ENCODE measurements at regions not wholly inside any gene's neighbourhood (a gene's known extent, or its start where the extent isn't known, plus 50 kb on each side); places are given as distances from the start of the nearest gene placed in this dataset.

DNA sequence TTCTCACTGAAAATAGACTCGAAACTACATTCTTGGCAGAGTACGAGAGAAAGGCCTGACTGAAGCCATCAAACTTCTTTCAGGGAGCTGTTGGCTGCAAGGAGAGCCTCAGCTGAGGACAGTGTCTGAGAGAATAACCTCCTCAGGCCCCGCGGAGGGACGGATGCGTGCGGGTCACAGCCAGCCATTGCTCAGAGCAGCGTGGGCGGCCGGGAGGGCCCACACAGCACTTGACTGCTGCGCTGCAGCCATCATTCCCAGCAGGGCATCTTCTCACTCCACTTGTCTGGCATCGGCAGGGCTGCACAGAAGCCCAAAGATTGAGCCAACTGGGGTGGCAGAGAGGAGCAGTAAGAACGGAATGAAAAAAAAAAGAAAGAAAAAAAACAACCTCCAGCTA lies 113.5 kb downstream of the XCL2 start:
- Histone ChIP-seq H3K9me3 (ENCODE audit: low read depth, low read length, poor library complexity, severe bottlenecking) (no peaks in the 10 kb centered on the region), H3K27me3 (replicated peaks; ENCODE audit: insufficient read depth, low read depth, low read length, poor library complexity) (no peaks in the 10 kb centered on the region), H3K4me3 (ENCODE audit: low read depth, low read length, poor library complexity, severe bottlenecking) (no peak overlapping the region), H3K36me3 (ENCODE audit: insufficient read depth, low read length, poor library complexity, severe bottlenecking) (no peaks in the 10 kb centered on the region), H3K4me1 (ENCODE audit: insufficient read depth, low read length, poor library complexity, severe bottlenecking) (no peaks in the 10 kb centered on the region), H3K27ac (ENCODE audit: low read depth, low read length, poor library complexity, severe bottlenecking) (no peak overlapping the region)
- BruUV-seq (replicated peaks) = no TSS peak
- no peak for DNase-seq (ENCODE audit: low spot score)
- CTCF ChIA-PET = no interaction called here
- intact Hi-C loops (cut with micrococcal nuclease; ENCODE audit: unreplicated experiment) = loop anchor here (10.0 kb wide), 1 partner anchor 1114 kb away; no protein-coding TSS in a partner anchor
- no peak for TF ChIP-seq EZH2 (IDR thresholded peaks at IDR 0.05; ENCODE audit: borderline replicate concordance, low read depth, low read length, poor library complexity, severe bottlenecking)
- TF ChIP-seq CTCF (conservative IDR thresholded peaks at IDR 0.05; ENCODE audit: low read depth, low read length) = no peak
- POLR2A ChIA-PET (ENCODE audit: low non-redundant PET) = interaction anchor here (0.6 kb wide), 1 partner anchor 15 kb away, joined by 4 read pairs; no protein-coding TSS in a partner anchor

DNA sequence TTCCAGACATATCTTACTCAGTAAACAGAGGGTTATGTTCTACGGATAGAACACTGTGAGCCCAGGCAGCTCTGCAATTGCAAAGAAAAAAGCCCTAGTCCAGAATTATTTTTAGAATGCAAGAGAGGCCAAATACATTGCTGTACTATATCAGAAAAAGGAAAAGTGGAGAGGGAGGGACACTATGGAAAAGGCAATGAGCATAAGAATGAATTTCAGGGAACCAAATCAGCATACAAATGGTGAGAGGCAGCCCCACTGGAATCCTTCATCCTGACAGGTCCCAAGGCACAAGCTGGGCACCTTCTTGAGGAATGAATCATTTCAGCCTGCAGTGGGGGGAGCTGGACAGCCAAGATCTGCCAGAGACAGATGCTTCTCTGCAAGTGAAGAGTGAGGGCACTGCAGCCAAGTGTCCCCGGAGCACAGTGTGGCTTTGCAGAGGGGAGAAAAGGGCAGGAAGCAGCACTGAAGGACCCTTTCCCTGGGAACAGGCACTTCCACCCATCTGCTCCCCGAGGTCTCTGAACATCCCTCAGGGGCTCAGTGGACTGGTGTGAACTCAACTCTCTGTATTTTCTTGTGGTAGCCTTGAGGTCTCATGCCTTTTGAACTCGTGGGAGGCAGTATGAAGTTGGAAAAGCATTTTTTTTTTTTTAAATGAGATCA lies 115.6 kb downstream of the XCL2 start:
- TF ChIP-seq CTCF (conservative IDR thresholded peaks at IDR 0.05; ENCODE audit: low read depth, low read length) (no peak), EZH2 (IDR thresholded peaks at IDR 0.05; ENCODE audit: borderline replicate concordance, low read depth, low read length, poor library complexity, severe bottlenecking) (no peak)

DNA sequence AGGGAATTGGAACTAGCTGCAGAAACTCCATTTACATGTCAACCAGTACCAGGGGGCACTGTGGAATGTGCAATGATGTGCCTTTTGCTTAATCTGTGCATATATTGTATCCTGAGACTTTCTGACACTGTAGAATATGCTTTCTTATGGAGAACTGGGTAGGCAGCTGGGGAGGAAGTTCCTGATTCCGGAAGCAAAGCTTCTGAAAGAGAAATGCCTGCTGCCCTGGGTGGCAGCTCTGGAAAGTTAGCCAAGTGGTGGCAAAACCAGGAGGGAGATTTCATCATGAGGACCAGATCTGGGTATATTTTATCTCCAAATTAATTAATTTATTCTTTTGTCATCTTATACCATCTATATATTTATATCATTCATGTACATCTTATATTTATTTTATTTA lies 116.7 kb downstream of the XCL2 start:
- TF ChIP-seq EZH2 (IDR thresholded peaks at IDR 0.05; ENCODE audit: borderline replicate concordance, low read depth, low read length, poor library complexity, severe bottlenecking) (no peak), CTCF (conservative IDR thresholded peaks at IDR 0.05; ENCODE audit: low read depth, low read length) (no peak)
- Histone ChIP-seq H3K4me1 (ENCODE audit: insufficient read depth, low read length, poor library complexity, severe bottlenecking) (no peaks in the 10 kb centered on the region), H3K36me3 (ENCODE audit: insufficient read depth, low read length, poor library complexity, severe bottlenecking) (no peaks in the 10 kb centered on the region), H3K27me3 (replicated peaks; ENCODE audit: insufficient read depth, low read depth, low read length, poor library complexity) (no peaks in the 10 kb centered on the region), H3K27ac (ENCODE audit: low read depth, low read length, poor library complexity, severe bottlenecking) (no peak overlapping the region), H3K9me3 (ENCODE audit: low read depth, low read length, poor library complexity, severe bottlenecking) (no peaks in the 10 kb centered on the region), H3K4me3 (ENCODE audit: low read depth, low read length, poor library complexity, severe bottlenecking) (no peak overlapping the region)
- no TSS peak for BruUV-seq (replicated peaks)
- ChIA-PET CTCF (no interaction called here), POLR2A (ENCODE audit: low non-redundant PET) (no interaction called here)
- DNase-seq (ENCODE audit: low spot score) = no peak
- intact Hi-C loops (cut with micrococcal nuclease; ENCODE audit: unreplicated experiment) = no loop called here

More for the DNA sequence above, 115.6 kb downstream of the XCL2 start:
- Histone ChIP-seq H3K9me3 (ENCODE audit: low read depth, low read length, poor library complexity, severe bottlenecking) (no peaks in the 10 kb centered on the region), H3K27me3 (replicated peaks; ENCODE audit: insufficient read depth, low read depth, low read length, poor library complexity) (no peaks in the 10 kb centered on the region), H3K36me3 (ENCODE audit: insufficient read depth, low read length, poor library complexity, severe bottlenecking) (no peaks in the 10 kb centered on the region), H3K27ac (ENCODE audit: low read depth, low read length, poor library complexity, severe bottlenecking) (no peak overlapping the region), H3K4me3 (ENCODE audit: low read depth, low read length, poor library complexity, severe bottlenecking) (no peak overlapping the region), H3K4me1 (ENCODE audit: insufficient read depth, low read length, poor library complexity, severe bottlenecking) (no peaks in the 10 kb centered on the region)
- ChIA-PET POLR2A (ENCODE audit: low non-redundant PET) (no interaction called here), CTCF (no interaction called here)
- intact Hi-C loops (cut with micrococcal nuclease; ENCODE audit: unreplicated experiment) = no loop called here
- no peak for DNase-seq (ENCODE audit: low spot score)
- BruUV-seq (replicated peaks) = no TSS peak

All from A673 (cell line).